K562 (cell line): ENCODE measurements at regions not wholly inside any gene's neighbourhood (a gene's known extent, or its start where the extent isn't known, plus 50 kb on each side); places are given as distances from the start of the nearest gene placed in this dataset.

Experiments used
- CTCF ChIP-seq, 3 experiments: IDR thresholded peaks in 2 of 3; conservative IDR thresholded peaks in 1 of 3; 2 replicates each; pipeline ENCODE4 v1.5.1; 2011 to 2012; ENCODE audit warnings: low read length in 3 of 3, mild to moderate bottlenecking in 3 of 3, control low read depth in 2 of 3, improper control_type of control experiment in 1 of 3, inconsistent platforms in 1 of 3, low read depth in 1 of 3, mixed read lengths in 1 of 3, moderate library complexity in 1 of 3; ENCODE audit not compliant: insufficient read depth in 2 of 3
- JUND ChIP-seq, 2 experiments: IDR thresholded peaks; 2 replicates in 1 of 2; 3 replicates in 1 of 2; pipeline ENCODE4 v1.6.1; 2011; ENCODE audit warnings: borderline replicate concordance in 2 of 2, low read depth in 2 of 2, low read length in 2 of 2, improper control_type of control experiment in 1 of 2, missing biosample characterization in 1 of 2, missing genetic modification characterization in 1 of 2, missing genetic modification reagents in 1 of 2
- NCOA6 ChIP-seq: fragments of 450-650 bp; IDR thresholded peaks from 2 replicates; pipeline ENCODE4 v1.6.1; 2017; ENCODE audit warnings: mild to moderate bottlenecking
- NRF1 ChIP-seq, 2 experiments: fragments of 450-650 bp; IDR thresholded peaks in 1 of 2; conservative IDR thresholded peaks in 1 of 2; 2 replicates each; pipeline ENCODE4 v1.6.1; 2014; ENCODE audit warnings: mild to moderate bottlenecking in 2 of 2
- POLR2AphosphoS5 ChIP-seq: IDR thresholded peaks from 2 replicates; pipeline ENCODE4 v1.6.1; 2011; ENCODE audit warnings: mild to moderate bottlenecking, low read depth, low read length, moderate library complexity; ENCODE audit not compliant: control insufficient read depth, insufficient read depth
- POLR3A ChIP-seq: IDR thresholded peaks from 2 replicates; pipeline ENCODE4 v1.6.1; 2011; ENCODE audit warnings: borderline replicate concordance, mild to moderate bottlenecking, moderate library complexity; ENCODE audit not compliant: insufficient read length, insufficient read depth; ENCODE audit errors: extremely low read depth
- RB1 ChIP-seq: fragments of 450-650 bp; IDR thresholded peaks from 2 replicates; pipeline ENCODE4 v1.6.1; 2017; ENCODE audit warnings: low read depth, mild to moderate bottlenecking
- TAF1 ChIP-seq: IDR thresholded peaks from 2 replicates; pipeline ENCODE4 v1.6.1; 2011; ENCODE audit warnings: mild to moderate bottlenecking, low read length, moderate library complexity; ENCODE audit not compliant: insufficient read depth, control insufficient read depth, severe bottlenecking; ENCODE audit errors: extremely low read depth
- YBX1 ChIP-seq: fragments of 450-650 bp; IDR thresholded peaks from 2 replicates; pipeline ENCODE4 v1.7.1; 2016; ENCODE audit warnings: mild to moderate bottlenecking
- ZNF444 ChIP-seq: fragments of 250-450 bp; sonication (Bioruptor Pico); IDR thresholded peaks from 2 replicates; pipeline ENCODE4 v1.4.0; 2020; ENCODE audit warnings: mild to moderate bottlenecking, moderate library complexity
- ZNF511 ChIP-seq: sonication (generic); formaldehyde crosslinking; IDR thresholded peaks from 2 replicates; pipeline ENCODE4 v1.8.0; 2022; ENCODE audit warnings: mild to moderate bottlenecking, missing genetic modification reagents
- ZNF707 ChIP-seq: fragments of 250-450 bp; sonication (Bioruptor Pico); conservative IDR thresholded peaks from 2 replicates; pipeline ENCODE4 v1.8.0; 2022; ENCODE audit warnings: inconsistent platforms, mild to moderate bottlenecking, moderate library complexity
- TF ChIP-seq, protein P1 (sequence below): fragments of 450-650 bp; IDR thresholded peaks from 2 replicates; pipeline ENCODE4 v1.7.1; 2018; ENCODE audit warnings: mild to moderate bottlenecking, low read depth; ENCODE audit not compliant: partially characterized antibody

DNA sequence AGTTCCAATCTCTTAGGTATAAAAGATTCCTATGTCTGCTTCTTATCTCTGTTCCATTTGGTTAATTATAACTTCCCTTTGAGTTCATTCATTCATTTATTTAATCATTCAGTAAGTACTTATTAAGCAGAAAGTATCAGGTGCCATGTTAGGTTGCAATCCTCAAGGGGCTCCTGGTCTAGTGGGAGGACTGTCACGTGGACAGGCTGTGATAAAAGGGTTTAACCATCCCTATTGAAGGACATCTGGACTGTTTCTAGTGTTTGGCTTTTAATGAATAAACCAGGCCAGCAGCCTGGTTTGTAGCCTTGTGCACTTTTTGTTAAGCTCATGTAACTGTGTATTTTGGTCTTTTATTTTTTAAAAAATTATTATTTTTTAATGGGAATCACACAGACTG is 162.1 kb upstream of the OGFRL1 start:
- no peak for TF ChIP-seq ZNF444 (CRISPR knock-in tag)
- no peak for TF ChIP-seq POLR3A
- TF ChIP-seq NRF1 (conservative IDR thresholded peaks at IDR 0.05 in 1 of 2, IDR thresholded peaks at IDR 0.05 in 1 of 2) = no peak
- TF ChIP-seq YBX1 = no peak
- TF ChIP-seq POLR2AphosphoS5 = no peak
- no peak for TF ChIP-seq JUND (IDR thresholded peaks at IDR 0.05; ENCODE audit: borderline replicate concordance, low read depth, low read length)
- no peak for TF ChIP-seq JUND (tag; IDR thresholded peaks at IDR 0.05; ENCODE audit: borderline replicate concordance, low read depth, low read length)
- TF ChIP-seq, protein P1, sequence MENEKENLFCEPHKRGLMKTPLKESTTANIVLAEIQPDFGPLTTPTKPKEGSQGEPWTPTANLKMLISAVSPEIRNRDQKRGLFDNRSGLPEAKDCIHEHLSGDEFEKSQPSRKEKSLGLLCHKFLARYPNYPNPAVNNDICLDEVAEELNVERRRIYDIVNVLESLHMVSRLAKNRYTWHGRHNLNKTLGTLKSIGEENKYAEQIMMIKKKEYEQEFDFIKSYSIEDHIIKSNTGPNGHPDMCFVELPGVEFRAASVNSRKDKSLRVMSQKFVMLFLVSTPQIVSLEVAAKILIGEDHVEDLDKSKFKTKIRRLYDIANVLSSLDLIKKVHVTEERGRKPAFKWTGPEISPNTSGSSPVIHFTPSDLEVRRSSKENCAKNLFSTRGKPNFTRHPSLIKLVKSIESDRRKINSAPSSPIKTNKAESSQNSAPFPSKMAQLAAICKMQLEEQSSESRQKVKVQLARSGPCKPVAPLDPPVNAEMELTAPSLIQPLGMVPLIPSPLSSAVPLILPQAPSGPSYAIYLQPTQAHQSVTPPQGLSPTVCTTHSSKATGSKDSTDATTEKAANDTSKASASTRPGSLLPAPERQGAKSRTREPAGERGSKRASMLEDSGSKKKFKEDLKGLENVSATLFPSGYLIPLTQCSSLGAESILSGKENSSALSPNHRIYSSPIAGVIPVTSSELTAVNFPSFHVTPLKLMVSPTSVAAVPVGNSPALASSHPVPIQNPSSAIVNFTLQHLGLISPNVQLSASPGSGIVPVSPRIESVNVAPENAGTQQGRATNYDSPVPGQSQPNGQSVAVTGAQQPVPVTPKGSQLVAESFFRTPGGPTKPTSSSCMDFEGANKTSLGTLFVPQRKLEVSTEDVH = no peak
- no peak for TF ChIP-seq TAF1
- TF ChIP-seq ZNF707 (CRISPR knock-in tag) = no peak
- no peak for TF ChIP-seq NCOA6
- no peak for TF ChIP-seq CTCF (IDR thresholded peaks at IDR 0.05 in 2 of 3, conservative IDR thresholded peaks at IDR 0.05 in 1 of 3; ENCODE audit: insufficient read depth in 2 of 3, low read depth in 1 of 3, low read length in 3 of 3)
- TF ChIP-seq ZNF511 (CRISPR knock-in tag) = no peak
- TF ChIP-seq RB1 = no peak
